OCI-LY7 (cell line): ENCODE measurements at regions not wholly inside any gene's neighbourhood (a gene's known extent, or its start where the extent isn't known, plus 50 kb on each side); places are given as distances from the start of the nearest gene placed in this dataset.

ENCODE experiments used
- CTCF ChIP-seq: fragments of 200-600 bp; sonication (generic); conservative IDR thresholded peaks from 2 replicates; pipeline ENCODE4 v1.5.1; 2014; ENCODE audit warnings: mild to moderate bottlenecking, antibody characterized with exemption, low read length, moderate library complexity, mixed read lengths
- EZH2phosphoT487 ChIP-seq: fragments of 200-600 bp; sonication (generic); IDR thresholded peaks from 2 replicates; pipeline ENCODE4 v1.6.1; 2018; ENCODE audit warnings: low read depth, borderline replicate concordance, mild to moderate bottlenecking, mixed run types, antibody characterized with exemption, low read length, moderate library complexity, mixed read lengths

- TF ChIP-seq CTCF (no peak), EZH2phosphoT487 (no peak)
Observed at GRCh38 chr22:26846645-26847044, 189.3 kb downstream of the MIAT start.
